Erythroblast (primary cell): ENCODE measurements at regions not wholly inside any gene's neighbourhood (a gene's known extent, or its start where the extent isn't known, plus 50 kb on each side); places are given as distances from the start of the nearest gene placed in this dataset.

Source experiments
- GATA1 ChIP-seq: IDR thresholded peaks from 2 replicates; pipeline ENCODE4 v1.6.1; 2011; ENCODE audit warnings: low read depth, mild to moderate bottlenecking, control low read depth, low read length, moderate library complexity
- POLR2A ChIP-seq: IDR thresholded peaks from 2 replicates; pipeline ENCODE4 v1.6.1; 2011; ENCODE audit warnings: mild to moderate bottlenecking, low read length

GRCh38 chr7:20280475-20281351, 50.0 kb upstream of the ITGB8 start:
- TF ChIP-seq POLR2A, result no peak
- TF ChIP-seq GATA1, result no peak
